Stomach (tissue), 4 donors: ENCODE measurements at regions not wholly inside any gene's neighbourhood (a gene's known extent, or its start where the extent isn't known, plus 50 kb on each side); places are given as distances from the start of the nearest gene placed in this dataset.

Experiments used
- CTCF ChIP-seq, 7 experiments: fragments of 450-650 bp in 4 of 7; fragments of 200-600 bp in 3 of 7; sonication (generic) in 3 of 7; IDR thresholded peaks; one replicate each; pipeline ENCODE4 v1.5.1; 2016 to 2019; ENCODE audit warnings: antibody characterized with exemption in 7 of 7, control low read depth in 2 of 7, mild to moderate bottlenecking in 1 of 7
- POLR2AphosphoS5 ChIP-seq, 3 donors: sonication (generic); formaldehyde crosslinking; IDR thresholded peaks; one replicate each; pipeline ENCODE4 v1.6.1; 2016; ENCODE audit warnings: antibody characterized with exemption in 3 of 3

- no peak for TF ChIP-seq CTCF (IDR thresholded peaks at IDR 0.05)
- no peak for TF ChIP-seq POLR2AphosphoS5 (IDR thresholded peaks at IDR 0.05)
Measured at GRCh38 chr14:95816539-95816938, 60.1 kb upstream of the TUNAR start.
